Activated T-helper 2 cell treated with anti-CD3 and anti-CD28 coated beads, Interferon-gamma antibody, Interleukin-2, Interleukin-4, amounts not matched to agents 10 μg/mL and 5 μg/mL and 100 μg/mL, durations not matched to agents 14 hours and 24 hours and 36 hours (primary cell): ENCODE measurements at regions not wholly inside any gene's neighbourhood (a gene's known extent, or its start where the extent isn't known, plus 50 kb on each side); places are given as distances from the start of the nearest gene placed in this dataset.

Experiments
- DNase-seq: peaks from one replicate; pipeline ENCODE4 v3.0.0; 2021; ENCODE audit warnings: low spot score
- H3K27ac Mint-ChIP-seq: one replicate; pipeline ENCODE4 v1.8.0; 2021; ENCODE audit warnings: mixed read lengths
- H3K27me3 Mint-ChIP-seq: one replicate; pipeline ENCODE4 v1.8.0; 2021; ENCODE audit warnings: low read depth, mixed read lengths
- H3K36me3 Mint-ChIP-seq: one replicate; pipeline ENCODE4 v1.8.0; 2021; ENCODE audit warnings: low read depth, mixed read lengths
- H3K4me1 Mint-ChIP-seq: one replicate; pipeline ENCODE4 v1.8.0; 2021; ENCODE audit warnings: low read depth, mixed read lengths
- H3K4me3 Mint-ChIP-seq: one replicate; pipeline ENCODE4 v1.8.0; 2021; ENCODE audit warnings: low read depth, mild to moderate bottlenecking, moderate library complexity, mixed read lengths
- H3K9me3 Mint-ChIP-seq: one replicate; pipeline ENCODE4 v1.8.0; 2021; ENCODE audit warnings: mixed read lengths
- intact Hi-C: fragments of 100-400 bp; cut with micrococcal nuclease; formaldehyde crosslinking; loops from one replicate; pipeline ENCODE4 v1.15.1; 2023

GRCh38 chr4:163810755-163811154 lies 316.3 kb downstream of the TMA16 start:
- no peak overlapping the region for H3K27ac Mint-ChIP-seq
- no peaks in the 10 kb centered on the region for H3K9me3 Mint-ChIP-seq
- H3K4me1 Mint-ChIP-seq: no peaks in the 10 kb centered on the region
- intact Hi-C loops: no loop called here
- H3K4me3 Mint-ChIP-seq: no peak overlapping the region
- no peaks in the 10 kb centered on the region for H3K27me3 Mint-ChIP-seq
- no peaks in the 10 kb centered on the region for H3K36me3 Mint-ChIP-seq
- DNase-seq: no peak

- Mint-ChIP-seq H3K36me3 (no peaks in the 10 kb centered on the region), H3K4me1 (no peaks in the 10 kb centered on the region), H3K27ac (no peak overlapping the region), H3K9me3 (no peaks in the 10 kb centered on the region), H3K27me3 (no peaks in the 10 kb centered on the region), H3K4me3 (no peak overlapping the region)
- intact Hi-C loops: no loop called here
- no peak for DNase-seq
These were observed 321.3 kb downstream of the TMA16 start for GRCh38 chr4:163815776-163816175.

DNA sequence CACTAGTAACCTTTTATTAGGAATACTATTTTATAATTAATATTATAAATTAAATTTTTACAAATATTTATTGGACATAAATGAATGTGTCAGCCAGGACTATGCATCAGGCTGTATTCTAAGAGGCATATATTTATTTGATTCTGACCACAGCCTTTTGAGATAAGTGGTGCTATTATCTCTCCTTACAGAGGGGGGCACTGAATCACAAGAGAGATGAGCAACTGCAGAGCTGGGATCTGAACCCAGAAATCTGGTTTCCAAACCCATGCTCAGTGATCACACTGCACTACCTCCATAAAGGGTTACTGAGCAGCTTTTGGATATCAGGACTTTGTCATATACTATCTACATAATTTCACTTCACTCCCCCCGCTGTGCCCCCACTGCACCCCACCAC lies 322.0 kb downstream of the TMA16 start:
- H3K36me3 Mint-ChIP-seq: no peaks in the 10 kb centered on the region
- intact Hi-C loops: no loop called here
- H3K4me3 Mint-ChIP-seq: no peak overlapping the region
- no peaks in the 10 kb centered on the region for H3K27me3 Mint-ChIP-seq
- no peaks in the 10 kb centered on the region for H3K4me1 Mint-ChIP-seq
- no peak for DNase-seq
- no peaks in the 10 kb centered on the region for H3K9me3 Mint-ChIP-seq
- H3K27ac Mint-ChIP-seq: no peak overlapping the region

DNA sequence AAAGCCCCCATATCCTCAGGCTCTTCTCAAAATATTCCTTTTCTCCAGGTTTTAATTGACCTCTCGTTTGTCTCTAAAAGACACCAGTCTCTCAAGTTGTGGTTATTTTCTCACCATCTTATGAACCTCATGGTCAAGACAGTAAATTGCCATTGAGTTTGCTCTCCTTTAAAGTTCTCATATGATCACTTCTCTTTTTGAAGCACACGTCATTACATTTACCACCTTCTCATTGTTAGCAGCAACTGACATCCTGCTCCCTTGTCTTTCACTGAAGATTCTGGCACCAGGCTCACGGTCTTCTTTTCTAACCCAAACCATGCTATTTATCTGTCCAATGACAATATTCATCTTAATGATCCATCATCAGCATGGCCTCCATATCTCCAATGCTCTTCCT lies 324.2 kb downstream of the TMA16 start:
- intact Hi-C loops: no loop called here
- Mint-ChIP-seq H3K4me1 (no peaks in the 10 kb centered on the region), H3K27me3 (no peaks in the 10 kb centered on the region), H3K9me3 (no peaks in the 10 kb centered on the region), H3K4me3 (no peak overlapping the region), H3K27ac (no peak overlapping the region), H3K36me3 (no peaks in the 10 kb centered on the region)
- DNase-seq: no peak

DNA sequence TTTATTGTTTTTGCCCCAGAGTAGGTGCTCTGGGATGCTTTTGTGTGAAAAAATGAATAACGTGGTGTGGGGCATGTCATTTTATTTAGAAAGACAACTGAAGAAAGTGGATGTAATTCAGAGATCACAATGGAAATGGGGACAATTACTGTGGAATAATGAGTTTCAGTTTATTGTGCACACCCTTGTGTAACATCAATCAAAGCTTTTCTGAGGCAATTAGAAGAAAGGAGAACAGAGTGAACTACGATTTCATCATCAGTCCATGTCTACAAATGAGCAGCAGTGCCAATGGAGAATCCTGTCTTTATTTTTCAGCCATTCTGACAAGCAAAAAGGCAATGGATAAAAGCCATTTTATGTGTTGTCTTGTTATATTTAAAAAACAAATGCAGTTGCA lies 339.2 kb downstream of the TMA16 start:
- Mint-ChIP-seq H3K27ac (no peak overlapping the region), H3K9me3 (no peaks in the 10 kb centered on the region), H3K4me3 (no peak overlapping the region), H3K4me1 (no peaks in the 10 kb centered on the region), H3K27me3 (no peaks in the 10 kb centered on the region), H3K36me3 (no peaks in the 10 kb centered on the region)
- intact Hi-C loops: no loop called here
- DNase-seq: no peak

GRCh38 chr4:163846008-163846407 lies 351.5 kb downstream of the TMA16 start:
- Mint-ChIP-seq H3K27me3 (no peaks in the 10 kb centered on the region), H3K9me3 (no peaks in the 10 kb centered on the region), H3K4me1 (no peaks in the 10 kb centered on the region), H3K27ac (no peak overlapping the region), H3K4me3 (no peak overlapping the region), H3K36me3 (no peaks in the 10 kb centered on the region)
- intact Hi-C loops: no loop called here
- no peak for DNase-seq

DNA sequence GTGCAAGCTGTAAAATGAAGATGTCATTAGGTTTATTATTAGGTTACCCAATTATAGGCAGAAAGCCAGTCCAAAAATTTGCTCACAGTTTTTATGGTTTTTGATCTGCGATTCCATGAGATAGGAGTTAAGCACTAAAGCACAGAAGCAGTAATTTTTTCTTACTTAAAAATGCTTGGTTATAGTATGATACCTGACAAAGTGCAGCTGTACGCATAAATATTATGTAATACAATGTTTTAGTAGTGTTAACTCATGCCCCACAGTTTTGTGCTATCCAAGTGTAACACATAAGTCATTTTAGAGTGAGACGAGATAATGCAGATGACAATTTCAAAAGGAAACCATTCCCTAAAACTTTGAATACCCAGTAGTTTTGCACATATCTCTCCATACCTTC lies 357.8 kb downstream of the TMA16 start:
- DNase-seq: no peak
- no peaks in the 10 kb centered on the region for H3K9me3 Mint-ChIP-seq
- H3K36me3 Mint-ChIP-seq: no peaks in the 10 kb centered on the region
- intact Hi-C loops: no loop called here
- no peak overlapping the region for H3K27ac Mint-ChIP-seq
- no peaks in the 10 kb centered on the region for H3K27me3 Mint-ChIP-seq
- no peak overlapping the region for H3K4me3 Mint-ChIP-seq
- H3K4me1 Mint-ChIP-seq: no peaks in the 10 kb centered on the region

DNA sequence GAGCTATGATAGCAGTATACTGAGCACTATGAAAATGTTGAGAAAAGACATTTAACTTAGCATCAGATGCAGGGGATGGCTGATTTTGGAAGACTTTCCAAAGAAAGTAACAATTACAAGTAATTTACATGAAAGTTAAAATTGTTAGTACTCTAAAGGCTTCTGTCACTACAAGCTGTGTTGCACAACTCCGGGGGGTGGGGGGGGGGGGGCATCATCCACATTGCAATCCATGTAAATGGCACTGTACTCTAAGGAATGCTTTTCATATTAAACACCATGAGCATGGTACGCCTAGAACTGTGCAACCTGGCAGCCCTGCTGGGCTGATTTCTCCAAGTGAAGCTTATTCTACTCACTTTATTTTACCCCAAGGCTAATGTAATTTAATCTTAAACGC lies 363.4 kb downstream of the TMA16 start:
- no peak for DNase-seq
- H3K4me1 Mint-ChIP-seq: no peaks in the 10 kb centered on the region
- H3K27ac Mint-ChIP-seq: no peak overlapping the region
- H3K36me3 Mint-ChIP-seq: no peaks in the 10 kb centered on the region
- H3K4me3 Mint-ChIP-seq: no peak overlapping the region
- no peaks in the 10 kb centered on the region for H3K27me3 Mint-ChIP-seq
- intact Hi-C loops: no loop called here
- H3K9me3 Mint-ChIP-seq: no peaks in the 10 kb centered on the region

GRCh38 chr4:163858515-163858914 lies 364.0 kb downstream of the TMA16 start:
- H3K27me3 Mint-ChIP-seq: no peaks in the 10 kb centered on the region
- H3K27ac Mint-ChIP-seq: no peak overlapping the region
- H3K36me3 Mint-ChIP-seq: no peaks in the 10 kb centered on the region
- no peak for DNase-seq
- no peaks in the 10 kb centered on the region for H3K9me3 Mint-ChIP-seq
- intact Hi-C loops: no loop called here
- no peaks in the 10 kb centered on the region for H3K4me1 Mint-ChIP-seq
- H3K4me3 Mint-ChIP-seq: no peak overlapping the region

- Mint-ChIP-seq H3K27me3 (no peaks in the 10 kb centered on the region), H3K36me3 (no peaks in the 10 kb centered on the region), H3K27ac (no peak overlapping the region), H3K4me3 (no peak overlapping the region), H3K9me3 (no peaks in the 10 kb centered on the region), H3K4me1 (no peaks in the 10 kb centered on the region)
- no peak for DNase-seq
- intact Hi-C loops: no loop called here
These were observed 368.6 kb downstream of the TMA16 start for GRCh38 chr4:163863082-163863481.

DNA sequence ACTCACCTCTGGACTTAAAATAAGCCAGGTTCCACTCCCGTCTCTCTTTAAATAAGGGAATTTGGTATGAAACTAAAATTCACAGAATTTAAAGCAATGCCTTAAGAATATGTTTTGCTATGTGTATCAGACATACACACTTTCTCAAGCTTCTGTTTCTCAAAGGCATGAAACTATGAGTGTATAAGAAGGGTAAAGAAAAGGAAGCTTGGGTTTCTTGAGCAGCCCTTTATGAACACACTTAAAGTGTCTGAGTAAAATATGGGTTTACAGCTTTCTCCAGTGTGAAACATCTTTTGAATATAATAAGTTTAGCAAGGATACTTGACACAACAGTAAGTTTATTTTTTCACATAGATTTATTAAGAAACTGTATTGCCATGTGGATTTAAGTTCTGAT lies 370.5 kb downstream of the TMA16 start:
- H3K4me1 Mint-ChIP-seq: no peaks in the 10 kb centered on the region
- H3K36me3 Mint-ChIP-seq: no peaks in the 10 kb centered on the region
- no peak overlapping the region for H3K4me3 Mint-ChIP-seq
- no peaks in the 10 kb centered on the region for H3K27me3 Mint-ChIP-seq
- intact Hi-C loops: no loop called here
- no peak overlapping the region for H3K27ac Mint-ChIP-seq
- no peak for DNase-seq
- no peaks in the 10 kb centered on the region for H3K9me3 Mint-ChIP-seq

DNA sequence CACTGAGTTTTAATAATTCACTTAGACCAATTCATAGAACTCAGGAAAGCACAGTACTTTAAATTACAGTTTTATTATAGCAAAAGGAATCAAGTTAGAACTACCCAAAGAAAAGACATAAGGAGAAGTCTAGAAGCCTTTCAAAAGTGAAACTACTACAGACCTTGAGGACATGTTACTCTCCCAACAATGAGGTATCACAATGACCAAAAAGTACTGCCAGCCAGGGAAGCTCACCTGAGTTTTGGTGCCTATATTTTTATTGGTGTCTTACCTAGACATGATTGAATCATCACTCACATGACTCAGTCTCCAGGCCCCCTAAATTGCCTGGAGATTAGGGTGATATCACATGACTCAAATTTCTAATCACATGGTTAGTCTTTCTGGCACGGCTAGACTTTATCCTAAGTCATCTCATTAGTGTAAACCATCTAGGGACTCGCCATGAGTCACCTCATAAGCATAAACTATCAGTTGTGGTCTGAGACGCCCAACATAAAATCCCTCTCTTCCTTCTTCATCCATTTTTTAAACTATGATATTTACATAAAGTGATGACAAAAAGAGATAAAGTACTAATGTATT lies 372.3 kb downstream of the TMA16 start:
- Mint-ChIP-seq H3K4me3 (no peak overlapping the region), H3K9me3 (no peaks in the 10 kb centered on the region), H3K27ac (no peak overlapping the region), H3K36me3 (no peaks in the 10 kb centered on the region), H3K4me1 (no peaks in the 10 kb centered on the region), H3K27me3 (no peaks in the 10 kb centered on the region)
- intact Hi-C loops: no loop called here
- DNase-seq: no peak

GRCh38 chr4:163868445-163868844 lies 374.0 kb downstream of the TMA16 start:
- H3K36me3 Mint-ChIP-seq: no peaks in the 10 kb centered on the region
- H3K4me3 Mint-ChIP-seq: no peak overlapping the region
- no peaks in the 10 kb centered on the region for H3K4me1 Mint-ChIP-seq
- H3K9me3 Mint-ChIP-seq: no peaks in the 10 kb centered on the region
- intact Hi-C loops: no loop called here
- H3K27me3 Mint-ChIP-seq: no peaks in the 10 kb centered on the region
- DNase-seq: no peak
- no peak overlapping the region for H3K27ac Mint-ChIP-seq

GRCh38 chr4:163871078-163871477 lies 376.6 kb downstream of the TMA16 start:
- Mint-ChIP-seq H3K27ac (no peak overlapping the region), H3K9me3 (no peaks in the 10 kb centered on the region), H3K27me3 (no peaks in the 10 kb centered on the region), H3K4me1 (no peaks in the 10 kb centered on the region), H3K36me3 (no peaks in the 10 kb centered on the region), H3K4me3 (no peak overlapping the region)
- intact Hi-C loops: no loop called here
- no peak for DNase-seq
